ENCODE measurements at regions not wholly inside any gene's neighbourhood (a gene's known extent, or its start where the extent isn't known, plus 50 kb on each side); places are given as distances from the start of the nearest gene placed in this dataset.
A peak's percentile ranks its signal among the peaks of the same experiment; 100 is the strongest.

- Histone ChIP-seq H3K27ac (no peak overlapping the region), H3K4me1 (replicated peaks in 1 of 2) (no peaks in the 10 kb centered on the region), H3K36me3 (replicated peaks in 1 of 2) (no peaks in the 10 kb centered on the region), H3K9me3 (replicated peaks in 1 of 3) (no peaks in the 10 kb centered on the region), H3K4me3 (no peak overlapping the region), H3K27me3 (peaks cover 4% of the 10 kb centered on the region)
- no peak for DNase-seq
- WGBS, 4 donors: 80 to 92% (median 89%) methylated on average over 1 of the region's 1 CpG
- intact Hi-C loops (cut with DNase I): no loop called here
- TF ChIP-seq POLR2A (IDR thresholded peaks at IDR 0.05) (no peak), CTCF (IDR thresholded peaks at IDR 0.05) (no peak)
Measured at GRCh38 chr4:43425206-43425605, 532.7 kb downstream of the GRXCR1 start.

- no peak for TF ChIP-seq CTCF (IDR thresholded peaks at IDR 0.05)
- no peak for TF ChIP-seq POLR2A (IDR thresholded peaks at IDR 0.05)
- Histone ChIP-seq H3K27me3 (no peaks in the 10 kb centered on the region), H3K4me3 (no peak overlapping the region), H3K9me3 (replicated peaks in 1 of 3) (no peaks in the 10 kb centered on the region), H3K27ac (no peak overlapping the region), H3K36me3 (replicated peaks in 1 of 2) (no peaks in the 10 kb centered on the region), H3K4me1 (replicated peaks in 1 of 2) (no peaks in the 10 kb centered on the region)
- DNase-seq: peak in 5 of 7 donors; percentile 17 to 69 (median 30)
- 21 to 34% (median 26%) methylated on average over 1 of the region's 1 CpG for WGBS, 4 donors
- intact Hi-C loops (cut with DNase I): no loop called here
Measured at GRCh38 chr4:43435291-43435690, 542.8 kb downstream of the GRXCR1 start.

- H3K4me3 ChIP-seq: no peak overlapping the region
- H3K4me1 ChIP-seq (replicated peaks in 1 of 2): no peaks in the 10 kb centered on the region
- no peaks in the 10 kb centered on the region for H3K36me3 ChIP-seq (replicated peaks in 1 of 2)
- intact Hi-C loops (cut with DNase I): no loop called here
- no peaks in the 10 kb centered on the region for H3K27me3 ChIP-seq
- H3K9me3 ChIP-seq (replicated peaks in 1 of 3): no peaks in the 10 kb centered on the region
- no peak overlapping the region for H3K27ac ChIP-seq
- TF ChIP-seq POLR2A (IDR thresholded peaks at IDR 0.05): no peak
- TF ChIP-seq CTCF (IDR thresholded peaks at IDR 0.05): no peak
- no peak for DNase-seq
Measured at GRCh38 chr4:43452948-43453347, 560.4 kb downstream of the GRXCR1 start.

GRCh38 chr4:43456383-43456782 lies 563.9 kb downstream of the GRXCR1 start:
- H3K27me3 ChIP-seq: no peaks in the 10 kb centered on the region
- intact Hi-C loops (cut with DNase I): no loop called here
- H3K4me1 ChIP-seq (replicated peaks in 1 of 2): no peaks in the 10 kb centered on the region
- 55 to 81% (median 80%) methylated on average over 2 of the region's 2 CpGs for WGBS, 4 donors
- no peak overlapping the region for H3K4me3 ChIP-seq
- no peak overlapping the region for H3K27ac ChIP-seq
- H3K36me3 ChIP-seq (replicated peaks in 1 of 2): no peaks in the 10 kb centered on the region
- DNase-seq: no peak
- no peak for TF ChIP-seq CTCF (IDR thresholded peaks at IDR 0.05)
- no peak for TF ChIP-seq POLR2A (IDR thresholded peaks at IDR 0.05)
- H3K9me3 ChIP-seq (replicated peaks in 1 of 3): no peaks in the 10 kb centered on the region

All from adrenal gland (tissue), 9 donors.